ENCODE measurements at regions not wholly inside any gene's neighbourhood (a gene's known extent, or its start where the extent isn't known, plus 50 kb on each side); places are given as distances from the start of the nearest gene placed in this dataset.

GRCh38 chr18:70700496-70700895, 411.7 kb downstream of the SOCS6 start:
- TF ChIP-seq CTCF (IDR thresholded peaks at IDR 0.05): no peak
- no peak for TF ChIP-seq POLR2A (IDR thresholded peaks at IDR 0.05)

Measured in right lobe of liver (tissue), 4 donors.